H9 (cell line): ENCODE measurements at regions not wholly inside any gene's neighbourhood (a gene's known extent, or its start where the extent isn't known, plus 50 kb on each side); places are given as distances from the start of the nearest gene placed in this dataset.

Experiments
- DNase-seq: peaks from one replicate; pipeline ENCODE4 v3.0.0-alpha.2; 2017
- H2AFZ ChIP-seq: one replicate; pipeline ENCODE4 v1.6.1; 2013; ENCODE audit warnings: mild to moderate bottlenecking, low read length, control low read depth, moderate library complexity
- H2AK5ac ChIP-seq: 2 replicates; pipeline ENCODE4 v1.6.1; 2013; ENCODE audit warnings: low read length, control low read depth, mixed read lengths; ENCODE audit not compliant: insufficient read length
- H2BK120ac ChIP-seq: one replicate; pipeline ENCODE4 v1.6.1; 2013; ENCODE audit warnings: low read depth, mild to moderate bottlenecking, low read length, control low read depth, inconsistent platforms; ENCODE audit not compliant: poor library complexity, severe bottlenecking
- H2BK12ac ChIP-seq: 2 replicates; pipeline ENCODE4 v1.6.1; 2013; ENCODE audit warnings: low read length, control low read depth, mixed read lengths, low read depth; ENCODE audit not compliant: insufficient read length
- H2BK15ac ChIP-seq: 2 replicates; pipeline ENCODE4 v1.6.1; 2013; ENCODE audit warnings: low read depth, low read length, control low read depth
- H2BK20ac ChIP-seq: one replicate; pipeline ENCODE4 v1.6.1; 2013; ENCODE audit warnings: low read depth, mild to moderate bottlenecking, low read length, control low read depth, inconsistent platforms; ENCODE audit not compliant: poor library complexity, severe bottlenecking
- H2BK5ac ChIP-seq: 2 replicates; pipeline ENCODE4 v1.6.1; 2013; ENCODE audit warnings: low read length, control low read depth, mixed read lengths; ENCODE audit not compliant: insufficient read length
- H3K14ac ChIP-seq: 2 replicates; pipeline ENCODE4 v1.6.1; 2013; ENCODE audit warnings: low read length, control low read depth; ENCODE audit not compliant: insufficient read depth
- H3K18ac ChIP-seq: 2 replicates; pipeline ENCODE4 v1.6.1; 2013; ENCODE audit warnings: low read depth, mild to moderate bottlenecking, mixed read lengths, low read length, control low read depth; ENCODE audit not compliant: insufficient read length
- H3K23ac ChIP-seq: 2 replicates; pipeline ENCODE4 v1.6.1; 2013; ENCODE audit warnings: low read length, control low read depth, mixed read lengths, low read depth; ENCODE audit not compliant: insufficient read length
- H3K23me2 ChIP-seq: 2 replicates; pipeline ENCODE4 v1.6.1; 2013; ENCODE audit warnings: low read depth, mild to moderate bottlenecking, mixed read lengths, low read length, control low read depth; ENCODE audit not compliant: insufficient read length, poor library complexity, severe bottlenecking
- H3K27ac ChIP-seq: 2 replicates; pipeline ENCODE4 v1.5.1; 2013; ENCODE audit warnings: low read length, control low read depth, mixed read lengths, low read depth; ENCODE audit not compliant: insufficient read length
- H3K27me3 ChIP-seq: 2 replicates; pipeline ENCODE4 v1.6.1; 2013; ENCODE audit warnings: low read length, control low read depth, inconsistent platforms; ENCODE audit not compliant: insufficient read depth
- H3K4ac ChIP-seq: 2 replicates; pipeline ENCODE4 v1.6.1; 2013; ENCODE audit warnings: low read depth, mild to moderate bottlenecking, control low read depth, inconsistent platforms, low read length, moderate library complexity
- H3K4me1 ChIP-seq: 2 replicates; pipeline ENCODE4 v1.6.1; 2013; ENCODE audit warnings: low read length, control low read depth, inconsistent platforms; ENCODE audit not compliant: insufficient read depth
- H3K4me2 ChIP-seq: 2 replicates; pipeline ENCODE4 v1.6.1; 2013; ENCODE audit warnings: low read length, control low read depth, mixed read lengths; ENCODE audit not compliant: insufficient read length, insufficient read depth
- H3K56ac ChIP-seq: 2 replicates; pipeline ENCODE4 v1.6.1; 2013; ENCODE audit warnings: low read depth, mild to moderate bottlenecking, mixed read lengths, low read length, control low read depth; ENCODE audit not compliant: insufficient read length
- H3K79me1 ChIP-seq: 2 replicates; pipeline ENCODE4 v1.6.1; 2013; ENCODE audit warnings: low read depth, mild to moderate bottlenecking, moderate library complexity, low read length, control low read depth, inconsistent platforms; ENCODE audit not compliant: insufficient read depth, poor library complexity, severe bottlenecking
- H3K79me2 ChIP-seq: 2 replicates; pipeline ENCODE4 v1.6.1; 2013; ENCODE audit warnings: low read length, control low read depth, inconsistent platforms; ENCODE audit not compliant: insufficient read depth
- H3K9ac ChIP-seq: 2 replicates; pipeline ENCODE4 v1.6.1; 2013; ENCODE audit warnings: low read length, control low read depth, mixed read lengths; ENCODE audit not compliant: insufficient read length; ENCODE audit errors: extremely low read depth
- H3K9me3 ChIP-seq: one replicate; pipeline ENCODE4 v1.6.1; 2013; ENCODE audit warnings: low read depth, low read length, inconsistent platforms; ENCODE audit not compliant: control insufficient read depth
- H3T11ph ChIP-seq: one replicate; pipeline ENCODE4 v1.6.1; 2013; ENCODE audit warnings: mild to moderate bottlenecking, low read length, control low read depth, inconsistent platforms
- H4K20me1 ChIP-seq: one replicate; pipeline ENCODE4 v1.6.1; 2013; ENCODE audit not compliant: control insufficient read depth, insufficient read length, insufficient read depth
- H4K5ac ChIP-seq: 2 replicates; pipeline ENCODE4 v1.6.1; 2013; ENCODE audit warnings: low read depth, mild to moderate bottlenecking, mixed read lengths, low read length, control low read depth; ENCODE audit not compliant: insufficient read length
- H4K8ac ChIP-seq: replicated peaks from 2 replicates; pipeline ENCODE4 v1.6.1; 2013; ENCODE audit warnings: low read length, control low read depth, mixed read lengths, low read depth; ENCODE audit not compliant: insufficient read length
- H4K91ac ChIP-seq: 2 replicates; pipeline ENCODE4 v1.6.1; 2013; ENCODE audit warnings: low read depth, mild to moderate bottlenecking, moderate library complexity, mixed read lengths, low read length, control low read depth; ENCODE audit not compliant: insufficient read length
- H3K27ac Mint-ChIP-seq, 3 experiments: 2 replicates in 2 of 3; 3 replicates in 1 of 3; pipeline ENCODE4 v1.8.0; 2020 to 2021; ENCODE audit warnings: mixed read lengths in 3 of 3, mild to moderate bottlenecking in 1 of 3, moderate library complexity in 1 of 3
- H3K27me3 Mint-ChIP-seq: 2 replicates; pipeline ENCODE4 v1.8.0; 2021; ENCODE audit warnings: low read depth, mild to moderate bottlenecking, moderate library complexity, mixed read lengths
- H3K36me3 Mint-ChIP-seq, 3 experiments: 2 replicates in 2 of 3; 3 replicates in 1 of 3; pipeline ENCODE4 v1.8.0; 2020 to 2021; ENCODE audit warnings: low read depth in 3 of 3, mixed read lengths in 3 of 3; ENCODE audit not compliant: insufficient read depth in 1 of 3
- H3K4me1 Mint-ChIP-seq, 2 experiments: 2 replicates each; pipeline ENCODE4 v1.8.0; 2020; ENCODE audit warnings: mixed read lengths in 2 of 2
- H3K4me3 Mint-ChIP-seq, 2 experiments: 2 replicates in 1 of 2; 3 replicates in 1 of 2; pipeline ENCODE4 v1.8.0; 2020 to 2021; ENCODE audit warnings: mild to moderate bottlenecking in 2 of 2, mixed read lengths in 2 of 2, moderate library complexity in 1 of 2
- H3K9me3 Mint-ChIP-seq, 2 experiments: 2 replicates in 1 of 2; 3 replicates in 1 of 2; pipeline ENCODE4 v1.8.0; 2020; ENCODE audit warnings: mild to moderate bottlenecking in 2 of 2, mixed read lengths in 2 of 2, moderate library complexity in 1 of 2
- CTCF ChIP-seq: fragments of 200-600 bp; sonication (generic); conservative IDR thresholded peaks from 3 replicates; pipeline ENCODE4 v1.8.0; 2021; ENCODE audit warnings: antibody characterized with exemption, mild to moderate bottlenecking

GRCh38 chr4:128571747-128572146 is 237.8 kb upstream of the JADE1 start:
- H3K4me3 Mint-ChIP-seq, result no peak overlapping the region
- Histone ChIP-seq H3K14ac (no peak overlapping the region), H3K79me2 (no peaks in the 10 kb centered on the region), H4K5ac (no peak overlapping the region), H3K27ac (no peak overlapping the region), H4K91ac (no peak overlapping the region), H4K8ac (no peak overlapping the region), H2AFZ (no peak overlapping the region), H2BK12ac (no peak overlapping the region), H3K27me3 (no peaks in the 10 kb centered on the region), H2BK15ac (no peak overlapping the region), H3K56ac (no peak overlapping the region), H2BK20ac (no peak overlapping the region), H2BK120ac (no peak overlapping the region), H3K79me1 (no peaks in the 10 kb centered on the region), H3K4ac (no peak overlapping the region), H3K23me2 (no peaks in the 10 kb centered on the region), H3K9me3 (no peaks in the 10 kb centered on the region), H3K23ac (no peak overlapping the region), H4K20me1 (no peaks in the 10 kb centered on the region), H3K4me2 (no peak overlapping the region), H3K18ac (no peak overlapping the region), H3K9ac (no peak overlapping the region), H2AK5ac (no peak overlapping the region), H2BK5ac (no peak overlapping the region), H3T11ph (no peak overlapping the region), H3K4me1 (peaks cover 7% of the 10 kb centered on the region; the same call in 1 of the 2 replicates)
- H3K27me3 Mint-ChIP-seq, result no peaks in the 10 kb centered on the region
- no peak for DNase-seq
- no peak overlapping the region for H3K27ac Mint-ChIP-seq
- TF ChIP-seq CTCF, result no peak
- H3K36me3 Mint-ChIP-seq, result peaks cover 0 to 6% (median 5%) of the 10 kb centered on the region in 3 experiments; a peak in 4 of 7 replicates
- H3K4me1 Mint-ChIP-seq, result peaks cover 39 to 59% of the 10 kb centered on the region in 2 experiments
- peaks cover 6 to 8% of the 10 kb centered on the region in 2 experiments; a peak in 3 of 5 replicates for H3K9me3 Mint-ChIP-seq
